ENCODE measurements at regions not wholly inside any gene's neighbourhood (a gene's known extent, or its start where the extent isn't known, plus 50 kb on each side); places are given as distances from the start of the nearest gene placed in this dataset.

DNA sequence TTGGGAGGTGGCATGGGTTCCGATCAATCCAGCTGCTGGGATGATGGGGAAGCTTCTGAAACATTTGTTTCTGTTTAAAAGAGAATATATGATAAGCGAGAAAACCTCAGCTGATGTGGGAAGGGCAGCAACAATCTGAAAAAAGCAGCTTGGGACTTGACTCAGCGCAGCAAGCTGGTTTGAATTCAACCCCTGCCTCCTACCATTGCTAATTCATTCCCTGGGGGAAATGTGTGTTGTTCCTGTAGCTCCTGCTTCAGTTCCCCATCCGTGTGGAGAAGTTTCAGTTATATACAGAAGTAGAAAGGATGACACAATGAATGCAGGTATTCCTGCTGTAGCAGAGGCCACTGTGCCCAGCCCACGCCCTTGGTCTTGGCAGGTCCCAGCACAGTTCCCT, 145.1 kb downstream of the NXNL2 start:
- DNase-seq (ENCODE audit: extremely low spot score), result no peak
- TF ChIP-seq, protein P1, sequence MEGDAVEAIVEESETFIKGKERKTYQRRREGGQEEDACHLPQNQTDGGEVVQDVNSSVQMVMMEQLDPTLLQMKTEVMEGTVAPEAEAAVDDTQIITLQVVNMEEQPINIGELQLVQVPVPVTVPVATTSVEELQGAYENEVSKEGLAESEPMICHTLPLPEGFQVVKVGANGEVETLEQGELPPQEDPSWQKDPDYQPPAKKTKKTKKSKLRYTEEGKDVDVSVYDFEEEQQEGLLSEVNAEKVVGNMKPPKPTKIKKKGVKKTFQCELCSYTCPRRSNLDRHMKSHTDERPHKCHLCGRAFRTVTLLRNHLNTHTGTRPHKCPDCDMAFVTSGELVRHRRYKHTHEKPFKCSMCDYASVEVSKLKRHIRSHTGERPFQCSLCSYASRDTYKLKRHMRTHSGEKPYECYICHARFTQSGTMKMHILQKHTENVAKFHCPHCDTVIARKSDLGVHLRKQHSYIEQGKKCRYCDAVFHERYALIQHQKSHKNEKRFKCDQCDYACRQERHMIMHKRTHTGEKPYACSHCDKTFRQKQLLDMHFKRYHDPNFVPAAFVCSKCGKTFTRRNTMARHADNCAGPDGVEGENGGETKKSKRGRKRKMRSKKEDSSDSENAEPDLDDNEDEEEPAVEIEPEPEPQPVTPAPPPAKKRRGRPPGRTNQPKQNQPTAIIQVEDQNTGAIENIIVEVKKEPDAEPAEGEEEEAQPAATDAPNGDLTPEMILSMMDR (IDR thresholded peaks at IDR 0.05; ENCODE audit: control extremely low read depth, extremely low read depth, low read depth, missing control alignments), result no peak
- ChIA-PET CTCF (no interaction called here), POLR2A (no interaction called here)

DNA sequence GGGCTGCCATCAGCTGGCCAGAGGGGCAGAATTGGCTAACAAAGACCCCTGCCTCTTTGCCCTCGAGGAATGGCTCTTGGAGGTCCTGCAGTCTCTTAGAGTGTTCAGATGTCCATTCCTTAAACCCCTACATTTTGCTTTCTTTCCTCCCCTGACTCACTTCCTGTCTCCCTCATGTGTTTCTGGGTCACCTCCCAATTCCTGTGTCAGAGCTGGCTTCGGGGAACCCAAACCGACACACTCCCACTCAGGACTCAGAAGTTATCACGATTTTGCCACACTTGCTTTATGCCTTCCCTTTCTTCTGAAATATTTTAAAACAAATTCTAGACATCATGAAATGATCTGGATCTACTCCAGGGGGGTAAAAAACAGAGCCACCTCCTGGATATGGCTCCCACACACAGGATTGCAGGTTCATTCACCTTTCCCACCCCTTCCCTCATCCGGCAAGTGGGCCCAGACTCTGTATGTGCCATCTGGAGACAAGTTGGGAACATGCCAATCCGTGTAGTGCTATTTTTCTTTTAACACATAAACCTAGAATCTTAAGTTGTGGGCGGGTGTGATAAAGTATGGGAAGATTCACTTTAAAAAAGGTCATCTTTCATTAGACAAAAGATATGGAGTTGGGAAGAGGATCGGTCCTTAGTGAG, 145.7 kb downstream of the NXNL2 start:
- DNase-seq (ENCODE audit: extremely low spot score), result no peak
- CTCF ChIA-PET, result no interaction called here
- TF ChIP-seq, protein P1 (IDR thresholded peaks at IDR 0.05; ENCODE audit: control extremely low read depth, extremely low read depth, low read depth, missing control alignments), result no peak
- POLR2A ChIA-PET, result no interaction called here

DNA sequence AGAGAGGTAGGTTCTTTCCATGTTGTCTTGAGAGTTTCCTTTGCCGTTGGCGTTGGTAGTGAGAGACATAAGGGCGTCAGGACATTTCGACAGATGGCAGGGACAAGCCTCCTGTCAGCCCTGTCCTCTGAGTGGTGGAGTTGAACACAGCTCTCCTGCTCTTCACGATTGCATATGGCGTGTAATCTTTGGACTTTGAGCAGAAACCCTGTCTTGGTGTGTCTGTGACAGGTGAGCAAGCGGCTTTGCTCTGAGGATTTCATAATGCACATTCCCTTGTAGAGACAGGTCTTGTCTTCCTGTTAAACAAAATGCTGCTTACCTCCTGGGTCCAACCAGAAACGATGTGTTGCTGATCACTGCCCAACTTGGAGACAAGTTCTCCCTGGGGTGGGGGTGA, 146.5 kb downstream of the NXNL2 start:
- CTCF ChIA-PET, result no interaction called here
- no peak for DNase-seq (ENCODE audit: extremely low spot score)
- TF ChIP-seq, protein P1 (IDR thresholded peaks at IDR 0.05; ENCODE audit: control extremely low read depth, extremely low read depth, low read depth, missing control alignments), result no peak

DNA sequence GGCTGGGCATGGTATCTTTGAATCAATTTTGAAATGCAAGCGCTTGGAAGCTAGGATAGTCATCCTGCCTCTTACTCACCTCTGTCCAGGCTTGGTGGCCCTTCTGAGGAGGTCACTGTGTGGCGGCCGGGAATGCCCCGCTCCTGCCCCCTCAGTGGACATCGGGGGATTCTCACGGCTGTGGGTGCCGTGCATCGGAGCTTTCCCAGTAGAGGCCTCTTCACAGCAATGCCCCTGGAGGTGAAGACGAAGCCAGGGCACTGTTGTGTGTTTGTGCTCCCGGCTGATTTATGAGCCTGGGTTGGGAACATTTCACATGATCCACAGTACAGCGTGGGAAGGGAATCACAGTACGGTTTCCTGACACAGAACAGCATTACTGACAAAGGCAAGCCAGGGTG, 147.5 kb downstream of the NXNL2 start:
- no peak for DNase-seq (ENCODE audit: extremely low spot score)
- TF ChIP-seq, protein P1 (IDR thresholded peaks at IDR 0.05; ENCODE audit: control extremely low read depth, extremely low read depth, low read depth, missing control alignments), result no peak
- POLR2A ChIA-PET, result no interaction called here
- CTCF ChIA-PET, result no interaction called here

More for the DNA sequence above, 146.5 kb downstream of the NXNL2 start:
- POLR2A ChIA-PET, result no interaction called here

DNA sequence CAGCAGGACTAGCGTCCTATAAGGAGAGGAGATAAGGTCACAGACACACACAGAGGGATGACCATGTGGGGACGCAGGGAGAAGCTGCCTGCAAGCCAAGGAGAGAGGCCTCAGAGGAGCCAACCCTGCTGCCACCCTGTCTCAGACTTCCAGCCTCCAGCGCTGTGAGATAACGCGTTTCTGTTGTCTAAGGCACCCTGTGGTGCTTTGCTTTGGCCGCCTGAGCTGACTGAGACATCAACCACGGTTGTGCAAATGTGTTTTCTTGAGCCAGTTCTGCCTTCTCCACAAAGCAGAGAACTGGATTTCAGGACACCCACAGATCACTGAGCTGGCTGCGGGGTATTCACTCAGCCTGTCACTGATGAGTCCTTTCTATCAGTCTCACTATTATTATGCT, 149.1 kb downstream of the NXNL2 start:
- TF ChIP-seq, protein P1 (IDR thresholded peaks at IDR 0.05; ENCODE audit: control extremely low read depth, extremely low read depth, low read depth, missing control alignments), result no peak
- no peak for DNase-seq (ENCODE audit: extremely low spot score)
- CTCF ChIA-PET, result no interaction called here
- POLR2A ChIA-PET, result no interaction called here

DNA sequence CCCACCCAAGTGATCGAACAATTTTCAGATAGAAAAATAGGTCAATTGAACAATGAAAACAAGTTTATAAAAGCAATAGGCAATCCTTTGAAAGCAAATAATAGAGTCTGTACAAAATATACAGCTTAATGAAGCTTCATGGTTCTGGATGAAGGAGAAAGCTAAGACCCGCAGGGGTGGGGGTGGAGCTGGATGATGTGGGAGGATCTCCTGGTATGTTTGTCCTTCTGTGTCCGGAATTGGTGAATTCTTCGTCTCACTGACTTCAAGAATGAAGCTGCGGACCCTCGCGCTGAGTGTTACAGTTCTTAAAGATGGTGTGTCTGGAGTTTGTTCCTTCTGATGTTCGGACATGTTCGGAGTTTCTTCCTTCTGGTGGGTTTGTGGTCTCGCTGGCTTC, 149.9 kb downstream of the NXNL2 start:
- POLR2A ChIA-PET, result no interaction called here
- TF ChIP-seq, protein P1 (IDR thresholded peaks at IDR 0.05; ENCODE audit: control extremely low read depth, extremely low read depth, low read depth, missing control alignments), result no peak
- CTCF ChIA-PET, result no interaction called here
- no peak for DNase-seq (ENCODE audit: extremely low spot score)

DNA sequence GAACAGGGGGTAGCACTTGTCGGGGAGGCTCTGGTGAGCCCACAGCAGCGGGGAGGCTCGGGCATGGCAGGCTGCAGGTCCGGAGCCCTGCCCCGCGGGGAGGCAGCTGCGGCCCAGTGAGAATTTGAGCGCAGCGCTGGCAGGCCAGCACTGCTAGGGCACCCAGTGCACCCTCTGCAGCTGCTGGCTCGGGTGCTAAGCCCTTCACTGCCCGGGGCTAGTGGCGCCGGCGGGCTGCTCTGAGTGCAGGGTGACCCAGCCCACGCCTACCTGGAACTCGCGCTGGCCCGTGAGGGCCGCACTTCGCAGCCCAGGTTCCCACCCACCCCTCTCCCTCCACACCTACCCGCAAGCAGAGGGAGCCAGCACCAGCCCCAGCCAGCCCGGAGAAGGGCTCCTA, 151.0 kb downstream of the NXNL2 start:
- ChIA-PET CTCF (no interaction called here), POLR2A (no interaction called here)
- DNase-seq (ENCODE audit: extremely low spot score), result no peak
- TF ChIP-seq, protein P1 (IDR thresholded peaks at IDR 0.05; ENCODE audit: control extremely low read depth, extremely low read depth, low read depth, missing control alignments), result no peak

All from GM10248 (cell line).